ENCODE measurements at regions not wholly inside any gene's neighbourhood (a gene's known extent, or its start where the extent isn't known, plus 50 kb on each side); places are given as distances from the start of the nearest gene placed in this dataset.

- Histone ChIP-seq H3K36me3 (ENCODE audit: control insufficient read depth in 4 of 4, insufficient read depth in 3 of 4, low read depth in 1 of 4, low read length in 3 of 4) (no peaks in the 10 kb centered on the region), H3K9me3 (ENCODE audit: control insufficient read depth in 4 of 4, low read length in 3 of 4) (no peaks in the 10 kb centered on the region), H3K4me1 (ENCODE audit: control insufficient read depth in 4 of 4, insufficient read depth in 4 of 4, low read length in 3 of 4) (no peaks in the 10 kb centered on the region), H3K27me3 (ENCODE audit: control insufficient read depth in 4 of 4, insufficient read depth in 4 of 4, low read length in 3 of 4) (no peaks in the 10 kb centered on the region), H3K27ac (ENCODE audit: low read depth in 1 of 2, low read length in 2 of 2) (no peak overlapping the region), H3K4me3 (ENCODE audit: low read depth in 1 of 3, low read length in 3 of 3) (no peak overlapping the region), H3K9ac (ENCODE audit: low read depth in 1 of 2, low read length in 2 of 2) (no peak overlapping the region)
- no peak for DNase-seq (ENCODE audit: low spot score)
- TF ChIP-seq FOXA1 (IDR thresholded peaks at IDR 0.05) (no peak), ZBTB33 (IDR thresholded peaks at IDR 0.05) (no peak), JUND (IDR thresholded peaks at IDR 0.05) (no peak), RXRA (IDR thresholded peaks at IDR 0.05) (no peak), TAF1 (conservative IDR thresholded peaks at IDR 0.05) (no peak), ATF3 (IDR thresholded peaks at IDR 0.05) (no peak), HNF4A (conservative IDR thresholded peaks at IDR 0.05) (no peak), RAD21 (IDR thresholded peaks at IDR 0.05) (no peak), SP1 (IDR thresholded peaks at IDR 0.05) (no peak), GABPA (IDR thresholded peaks at IDR 0.05 in 1 of 2, conservative IDR thresholded peaks at IDR 0.05 in 1 of 2) (no peak)
- 84% methylated on average over 4 of the region's 4 CpGs for WGBS
These were observed 104.4 kb downstream of the PPM1A start for GRCh38 chr14:60353420-60353819.

GRCh38 chr14:60355768-60356167 is 106.7 kb downstream of the PPM1A start:
- H3K27ac ChIP-seq (ENCODE audit: low read depth in 1 of 2, low read length in 2 of 2), result no peak overlapping the region
- no peak for DNase-seq (ENCODE audit: low spot score)
- no peaks in the 10 kb centered on the region for H3K36me3 ChIP-seq (ENCODE audit: control insufficient read depth in 4 of 4, insufficient read depth in 3 of 4, low read depth in 1 of 4, low read length in 3 of 4)
- no peaks in the 10 kb centered on the region for H3K27me3 ChIP-seq (ENCODE audit: control insufficient read depth in 4 of 4, insufficient read depth in 4 of 4, low read length in 3 of 4)
- H3K9me3 ChIP-seq (ENCODE audit: control insufficient read depth in 4 of 4, low read length in 3 of 4), result no peaks in the 10 kb centered on the region
- no peak overlapping the region for H3K9ac ChIP-seq (ENCODE audit: low read depth in 1 of 2, low read length in 2 of 2)
- no peak for TF ChIP-seq SP1 (IDR thresholded peaks at IDR 0.05)
- TF ChIP-seq REST (IDR thresholded peaks at IDR 0.05), result no peak
- TF ChIP-seq YY1 (IDR thresholded peaks at IDR 0.05), result no peak
- TF ChIP-seq FOXA1 (IDR thresholded peaks at IDR 0.05), result no peak
- no peak for TF ChIP-seq HNF4G (IDR thresholded peaks at IDR 0.05)
- TF ChIP-seq RAD21 (IDR thresholded peaks at IDR 0.05), result no peak
- TF ChIP-seq ATF3 (IDR thresholded peaks at IDR 0.05), result no peak
- no peak for TF ChIP-seq ZBTB33 (IDR thresholded peaks at IDR 0.05)
- no peak for TF ChIP-seq GABPA (IDR thresholded peaks at IDR 0.05 in 1 of 2, conservative IDR thresholded peaks at IDR 0.05 in 1 of 2)
- H3K4me1 ChIP-seq (ENCODE audit: control insufficient read depth in 4 of 4, insufficient read depth in 4 of 4, low read length in 3 of 4), result no peaks in the 10 kb centered on the region
- H3K4me3 ChIP-seq (ENCODE audit: low read depth in 1 of 3, low read length in 3 of 3), result no peak overlapping the region
